ENCODE measurements at regions not wholly inside any gene's neighbourhood (a gene's known extent, or its start where the extent isn't known, plus 50 kb on each side); places are given as distances from the start of the nearest gene placed in this dataset.

GRCh38 chr2:34266908-34267697 lies 668.0 kb upstream of the FAM98A start:
- no peak for TF ChIP-seq CTCF (IDR thresholded peaks at IDR 0.05; ENCODE audit: low read depth, low read length)
- no peak for DNase-seq (ENCODE audit: extremely low read depth, low read depth)

- DNase-seq (ENCODE audit: extremely low read depth, low read depth): no peak
- no peak for TF ChIP-seq CTCF (IDR thresholded peaks at IDR 0.05; ENCODE audit: low read depth, low read length)
Measured at GRCh38 chr2:34261701-34262100, 662.6 kb upstream of the FAM98A start.

- TF ChIP-seq CTCF (IDR thresholded peaks at IDR 0.05; ENCODE audit: low read depth, low read length): no peak
- no peak for DNase-seq (ENCODE audit: extremely low read depth, low read depth)
Measured at GRCh38 chr2:34254272-34254878, 655.3 kb upstream of the FAM98A start.

GRCh38 chr2:34252111-34252510 lies 653.0 kb upstream of the FAM98A start:
- no peak for TF ChIP-seq CTCF (IDR thresholded peaks at IDR 0.05; ENCODE audit: low read depth, low read length)
- no peak for DNase-seq (ENCODE audit: extremely low read depth, low read depth)

GRCh38 chr2:34251578-34251977 lies 652.5 kb upstream of the FAM98A start:
- DNase-seq (ENCODE audit: extremely low read depth, low read depth): no peak
- TF ChIP-seq CTCF (IDR thresholded peaks at IDR 0.05; ENCODE audit: low read depth, low read length): no peak

GRCh38 chr2:34244195-34244594 lies 645.1 kb upstream of the FAM98A start:
- DNase-seq (ENCODE audit: extremely low read depth, low read depth): no peak

More at GRCh38 chr2:34244195-34244594, 645.1 kb upstream of the FAM98A start:
- no peak for TF ChIP-seq CTCF (IDR thresholded peaks at IDR 0.05; ENCODE audit: low read depth, low read length)
